ENCODE measurements at regions not wholly inside any gene's neighbourhood (a gene's known extent, or its start where the extent isn't known, plus 50 kb on each side); places are given as distances from the start of the nearest gene placed in this dataset.

DNA sequence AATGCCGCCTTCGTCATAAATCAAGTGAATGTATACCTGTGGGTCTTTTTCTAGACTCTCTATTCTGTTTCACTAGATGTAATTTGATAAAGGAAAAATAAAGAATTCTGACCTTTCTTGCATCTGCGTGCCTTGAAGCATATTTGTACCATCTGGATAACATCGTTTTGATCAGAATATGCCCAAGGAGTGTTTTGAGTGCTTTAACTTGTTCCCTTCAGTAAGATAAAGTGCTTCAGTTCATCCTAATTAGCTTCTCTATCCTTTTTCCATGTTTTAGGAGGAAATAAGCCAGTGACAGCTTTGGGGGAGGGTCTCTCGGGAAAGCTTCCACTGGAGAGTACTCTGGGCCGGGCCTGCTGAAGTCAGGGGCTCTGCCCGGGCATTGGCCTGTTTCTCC, 113.5 kb upstream of the DAP start:
- TF ChIP-seq, protein P1, sequence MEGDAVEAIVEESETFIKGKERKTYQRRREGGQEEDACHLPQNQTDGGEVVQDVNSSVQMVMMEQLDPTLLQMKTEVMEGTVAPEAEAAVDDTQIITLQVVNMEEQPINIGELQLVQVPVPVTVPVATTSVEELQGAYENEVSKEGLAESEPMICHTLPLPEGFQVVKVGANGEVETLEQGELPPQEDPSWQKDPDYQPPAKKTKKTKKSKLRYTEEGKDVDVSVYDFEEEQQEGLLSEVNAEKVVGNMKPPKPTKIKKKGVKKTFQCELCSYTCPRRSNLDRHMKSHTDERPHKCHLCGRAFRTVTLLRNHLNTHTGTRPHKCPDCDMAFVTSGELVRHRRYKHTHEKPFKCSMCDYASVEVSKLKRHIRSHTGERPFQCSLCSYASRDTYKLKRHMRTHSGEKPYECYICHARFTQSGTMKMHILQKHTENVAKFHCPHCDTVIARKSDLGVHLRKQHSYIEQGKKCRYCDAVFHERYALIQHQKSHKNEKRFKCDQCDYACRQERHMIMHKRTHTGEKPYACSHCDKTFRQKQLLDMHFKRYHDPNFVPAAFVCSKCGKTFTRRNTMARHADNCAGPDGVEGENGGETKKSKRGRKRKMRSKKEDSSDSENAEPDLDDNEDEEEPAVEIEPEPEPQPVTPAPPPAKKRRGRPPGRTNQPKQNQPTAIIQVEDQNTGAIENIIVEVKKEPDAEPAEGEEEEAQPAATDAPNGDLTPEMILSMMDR (conservative IDR thresholded peaks at IDR 0.05; ENCODE audit: low read length): no peak
- no peak for TF ChIP-seq EZH2phosphoT487 (IDR thresholded peaks at IDR 0.05; ENCODE audit: borderline replicate concordance, low read depth, low read length)
